Hepatocyte (in vitro differentiated cells): ENCODE measurements at regions not wholly inside any gene's neighbourhood (a gene's known extent, or its start where the extent isn't known, plus 50 kb on each side); places are given as distances from the start of the nearest gene placed in this dataset.
"Not testable (repeated sequence)": the region's sequence is repeated elsewhere in the genome, so short reads cannot be mapped to it uniquely, and the experiment has no call there.

Experiments used
- DNase-seq: peaks from one replicate; pipeline ENCODE4 v3.0.0-alpha.2; 2016; ENCODE audit warnings: low spot score
- H2AFZ ChIP-seq: fragments of 200-600 bp; sonication (generic); 2 replicates; pipeline ENCODE4 v1.6.0; 2016; ENCODE audit warnings: antibody characterized with exemption, mild to moderate bottlenecking
- H3K27ac ChIP-seq: fragments of 200-600 bp; sonication (generic); 2 replicates; pipeline ENCODE4 v1.5.1; 2016; ENCODE audit warnings: mild to moderate bottlenecking
- H3K27me3 ChIP-seq: fragments of 200-600 bp; sonication (generic); 2 replicates; pipeline ENCODE4 v1.6.1; 2016
- H3K36me3 ChIP-seq: fragments of 200-600 bp; sonication (generic); replicated peaks from 2 replicates; pipeline ENCODE4 v1.5.1; 2016; ENCODE audit warnings: low read depth; ENCODE audit not compliant: insufficient read depth
- H3K4me1 ChIP-seq: fragments of 200-600 bp; sonication (generic); 2 replicates; pipeline ENCODE4 v1.5.1; 2016; ENCODE audit warnings: mild to moderate bottlenecking, moderate library complexity; ENCODE audit not compliant: insufficient read depth
- H3K4me2 ChIP-seq: fragments of 200-600 bp; sonication (generic); 2 replicates; pipeline ENCODE4 v1.6.0; 2016
- H3K4me3 ChIP-seq: fragments of 200-600 bp; sonication (generic); 2 replicates; pipeline ENCODE4 v1.5.1; 2016; ENCODE audit warnings: mild to moderate bottlenecking
- H3K79me2 ChIP-seq: fragments of 200-600 bp; sonication (generic); 2 replicates; pipeline ENCODE4 v1.6.0; 2017; ENCODE audit warnings: mild to moderate bottlenecking
- H3K9me2 ChIP-seq: fragments of 200-600 bp; sonication (generic); replicated peaks from 2 replicates; pipeline ENCODE4 v1.6.0; 2017; ENCODE audit warnings: mild to moderate bottlenecking; ENCODE audit not compliant: insufficient read depth
- H3K9me3 ChIP-seq: fragments of 200-600 bp; sonication (generic); 2 replicates; pipeline ENCODE4 v1.5.1; 2016; ENCODE audit warnings: low read depth, mild to moderate bottlenecking
- H4K20me1 ChIP-seq: fragments of 200-600 bp; sonication (generic); 2 replicates; pipeline ENCODE4 v1.6.0; 2016; ENCODE audit warnings: mild to moderate bottlenecking; ENCODE audit not compliant: insufficient read depth, poor library complexity, severe bottlenecking
- CTCF ChIP-seq: fragments of 200-600 bp; sonication (generic); IDR thresholded peaks from 2 replicates; pipeline ENCODE4 v1.5.1; 2016; ENCODE audit warnings: antibody characterized with exemption, mild to moderate bottlenecking; ENCODE audit not compliant: poor library complexity
- EZH2 ChIP-seq: fragments of 200-600 bp; sonication (generic); IDR thresholded peaks from 2 replicates; pipeline ENCODE4 v1.6.1; 2016; ENCODE audit warnings: antibody characterized with exemption, mild to moderate bottlenecking, borderline replicate concordance
- EZH2phosphoT487 ChIP-seq: fragments of 200-600 bp; sonication (generic); IDR thresholded peaks from one replicate; pipeline ENCODE4 v1.6.1; 2018; ENCODE audit warnings: antibody characterized with exemption, mild to moderate bottlenecking, low read depth, moderate library complexity; ENCODE audit not compliant: unreplicated experiment, severe bottlenecking
- WGBS: methylation state at CpG from one replicate; pipeline ENCODE4 v1.1.6; 2016; ENCODE audit warnings: low lambda C conversion rate; ENCODE audit errors: missing lambda C conversion rate; 5-methylcytosine and 5-hydroxymethylcytosine counted together

GRCh38 chr19:20271215-20271926, 104.4 kb downstream of the ZNF486 start:
- no peaks in the 10 kb centered on the region for H3K9me3 ChIP-seq
- peaks cover 3% of the 10 kb centered on the region for H3K4me1 ChIP-seq
- H4K20me1 ChIP-seq = no peaks in the 10 kb centered on the region
- no peaks in the 10 kb centered on the region for H3K36me3 ChIP-seq
- TF ChIP-seq CTCF (no peak), EZH2 (no peak), EZH2phosphoT487 (no peak)
- no peaks in the 10 kb centered on the region for H3K9me2 ChIP-seq
- no peak for DNase-seq
- 88% methylated on average over 12 of the region's 12 CpGs for WGBS
- H3K4me3 ChIP-seq = no peak overlapping the region
- no peaks in the 10 kb centered on the region for H3K27me3 ChIP-seq
- H3K27ac ChIP-seq = no peak overlapping the region
- no peak overlapping the region for H2AFZ ChIP-seq
- no peaks in the 10 kb centered on the region for H3K79me2 ChIP-seq
- no peak overlapping the region for H3K4me2 ChIP-seq

- Histone ChIP-seq H3K9me3 (no peaks in the 10 kb centered on the region), H3K79me2 (no peaks in the 10 kb centered on the region), H3K4me3 (no peak overlapping the region), H3K36me3 (no peaks in the 10 kb centered on the region), H3K27ac (no peak overlapping the region), H3K9me2 (no peaks in the 10 kb centered on the region), H3K4me1 (no peaks in the 10 kb centered on the region), H4K20me1 (no peaks in the 10 kb centered on the region), H2AFZ (no peak overlapping the region), H3K27me3 (no peaks in the 10 kb centered on the region), H3K4me2 (no peak overlapping the region)
- TF ChIP-seq CTCF (no peak), EZH2 (no peak), EZH2phosphoT487 (no peak)
- no peak for DNase-seq
- 89% methylated on average over 7 of the region's 7 CpGs for WGBS
These were observed 102.4 kb downstream of the ZNF486 start for GRCh38 chr19:20269461-20269860.

- not testable (repeated sequence) for H3K9me3 ChIP-seq, H3K79me2 ChIP-seq, DNase-seq, H3K4me3 ChIP-seq, H2AFZ ChIP-seq, H4K20me1 ChIP-seq, H3K4me1 ChIP-seq, H3K27me3 ChIP-seq, H3K4me2 ChIP-seq, H3K36me3 ChIP-seq, H3K9me2 ChIP-seq, H3K27ac ChIP-seq
These were observed 94.5 kb downstream of the ZNF486 start for GRCh38 chr19:20261513-20261912.

- H3K27me3 ChIP-seq, H3K4me1 ChIP-seq, H4K20me1 ChIP-seq, H3K36me3 ChIP-seq, H3K4me2 ChIP-seq, H3K79me2 ChIP-seq, DNase-seq, H3K27ac ChIP-seq, H2AFZ ChIP-seq, H3K4me3 ChIP-seq, H3K9me2 ChIP-seq, H3K9me3 ChIP-seq: not testable (repeated sequence)
- WGBS = 68% methylated on average over 8 of the region's 8 CpGs
These were observed 93.7 kb downstream of the ZNF486 start for GRCh38 chr19:20260738-20261137.
